GM18867 (cell line): ENCODE measurements at regions not wholly inside any gene's neighbourhood (a gene's known extent, or its start where the extent isn't known, plus 50 kb on each side); places are given as distances from the start of the nearest gene placed in this dataset.
"Not testable (repeated sequence)": the region's sequence is repeated elsewhere in the genome, so short reads cannot be mapped to it uniquely, and the experiment has no call there.

Experiments
- ATAC-seq: cut with Tn5 transposase; IDR thresholded peaks from one replicate; pipeline ENCODE4 v1.9.1; 2021; ENCODE audit warnings: mild to moderate bottlenecking, moderate library complexity; ENCODE audit not compliant: unreplicated experiment

DNA sequence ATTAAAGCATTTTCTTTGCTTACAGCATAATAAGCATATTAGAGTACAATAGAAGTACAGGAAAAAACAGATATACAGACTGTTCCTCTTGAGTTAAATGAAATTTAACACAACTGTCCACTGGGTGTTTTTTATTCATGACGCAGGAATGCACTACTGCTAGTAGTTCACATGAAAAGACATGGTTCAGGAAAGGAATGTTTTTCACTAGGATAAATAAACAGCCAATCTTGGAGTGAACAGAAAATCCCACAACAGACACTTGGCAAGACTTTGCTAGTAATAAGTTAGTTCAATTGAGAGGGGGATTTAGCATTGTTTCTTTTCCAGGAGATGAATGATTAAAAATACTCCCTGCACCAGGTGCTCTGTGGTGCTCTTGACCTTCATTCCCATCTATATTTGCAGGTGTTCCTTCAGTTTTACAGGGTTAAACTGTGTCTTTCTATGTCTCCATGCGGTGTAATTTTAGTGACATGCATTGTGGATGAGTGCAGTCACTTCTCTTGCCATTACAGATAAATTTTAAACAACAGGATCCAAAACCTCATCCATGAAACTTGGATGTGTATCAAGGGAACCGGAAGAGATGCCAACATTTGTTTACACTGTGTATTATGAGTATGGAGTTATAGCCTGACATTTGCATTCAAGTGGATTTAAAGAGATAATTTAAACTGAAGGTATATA is 796.6 kb downstream of the DSC3 start:
- ATAC-seq, result no peak

DNA sequence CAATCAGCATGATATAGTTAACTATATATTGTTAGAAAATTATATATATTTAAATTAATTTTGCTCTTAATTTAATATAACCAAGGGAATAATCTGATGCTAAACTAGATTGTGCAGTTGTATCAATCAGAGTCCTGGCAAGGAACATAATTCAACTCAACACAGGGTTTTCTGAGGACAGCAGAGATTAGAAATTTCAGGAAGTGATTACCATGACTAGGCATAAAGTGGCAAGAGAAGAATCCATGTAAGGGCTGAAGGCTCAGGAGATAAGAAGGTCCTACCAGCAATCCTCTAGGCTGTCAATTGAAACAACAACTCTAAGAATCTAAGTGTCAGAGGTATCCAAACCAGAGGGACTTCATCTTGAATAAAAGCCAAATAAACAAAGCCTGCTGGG is 807.8 kb downstream of the DSC3 start:
- no peak for ATAC-seq

DNA sequence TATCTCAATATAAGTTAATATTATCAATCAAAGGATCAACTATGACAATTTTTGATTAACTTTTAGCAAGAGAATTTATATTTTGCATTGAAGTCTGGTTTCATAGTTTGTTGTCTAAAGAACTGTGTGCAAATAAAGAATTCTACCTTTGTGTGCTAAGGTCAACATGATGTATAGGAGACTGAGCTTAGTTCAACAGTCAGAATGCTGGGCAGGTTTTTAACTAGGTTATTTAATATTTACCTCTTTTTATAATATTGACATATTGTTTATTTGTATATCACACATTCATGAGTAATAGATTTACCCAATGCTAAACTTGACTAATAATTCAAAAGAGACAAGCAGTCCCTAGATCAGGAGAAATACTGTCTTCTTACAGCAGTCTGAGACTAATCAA is 831.4 kb downstream of the DSC3 start:
- no peak for ATAC-seq

- ATAC-seq, result no peak
Observed at GRCh38 chr18:30208546-30208945, 834.0 kb downstream of the DSC3 start.

DNA sequence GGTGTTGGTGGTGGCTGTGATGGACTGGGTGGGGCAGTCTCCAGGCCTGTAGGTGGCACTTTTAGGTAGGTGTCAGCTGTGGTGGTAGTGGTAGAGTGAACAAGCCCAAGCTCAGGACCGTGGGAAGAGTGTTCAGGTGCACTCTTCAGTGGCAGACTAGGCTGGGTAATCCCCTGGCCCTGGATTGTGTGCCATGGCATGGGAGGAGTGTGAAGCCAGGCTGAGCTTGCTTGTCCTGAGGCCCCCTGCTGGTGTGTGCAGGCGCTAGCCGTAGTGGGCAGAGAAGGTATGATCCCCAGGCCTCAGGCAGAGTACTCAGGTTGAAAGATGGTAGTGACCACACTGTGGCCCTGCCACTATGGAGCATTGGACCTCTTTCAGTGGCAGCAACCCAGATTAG is 850.3 kb downstream of the DSC3 start:
- ATAC-seq, result no peak

- no peak for ATAC-seq
Observed at GRCh38 chr18:30186245-30186644, 856.3 kb downstream of the DSC3 start.

GRCh38 chr18:30177056-30177455 is 865.5 kb downstream of the DSC3 start:
- ATAC-seq, result no peak

- no peak for ATAC-seq
Observed at GRCh38 chr18:30175621-30176225, 866.8 kb downstream of the DSC3 start.

- no peak for ATAC-seq
Observed at GRCh38 chr18:30175061-30175574, 867.4 kb downstream of the DSC3 start.

DNA sequence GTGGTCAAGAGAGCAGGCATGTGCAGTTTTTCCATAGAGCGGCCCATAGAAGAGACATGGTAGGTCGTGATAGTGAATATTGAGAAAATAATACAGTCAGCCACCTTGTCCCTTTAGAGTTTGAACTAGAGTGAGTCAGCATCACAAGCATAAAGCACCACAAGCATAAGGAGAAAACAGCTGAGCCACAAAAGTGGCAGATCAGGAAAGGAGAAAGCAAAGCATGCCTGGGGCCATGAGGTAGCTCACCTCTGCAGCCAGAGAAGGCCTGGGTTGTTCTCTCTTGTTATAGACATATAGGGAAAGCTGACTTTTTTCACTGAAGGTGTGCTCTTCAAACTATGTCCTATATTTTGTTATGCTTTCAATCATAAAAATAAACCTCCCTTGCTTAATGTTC is 879.0 kb downstream of the DSC3 start:
- ATAC-seq, result no peak

- ATAC-seq, result no peak
Observed at GRCh38 chr18:30160124-30160523, 882.4 kb downstream of the DSC3 start.

- ATAC-seq, result no peak
Observed at GRCh38 chr18:30150586-30151250, 891.8 kb downstream of the DSC3 start.

DNA sequence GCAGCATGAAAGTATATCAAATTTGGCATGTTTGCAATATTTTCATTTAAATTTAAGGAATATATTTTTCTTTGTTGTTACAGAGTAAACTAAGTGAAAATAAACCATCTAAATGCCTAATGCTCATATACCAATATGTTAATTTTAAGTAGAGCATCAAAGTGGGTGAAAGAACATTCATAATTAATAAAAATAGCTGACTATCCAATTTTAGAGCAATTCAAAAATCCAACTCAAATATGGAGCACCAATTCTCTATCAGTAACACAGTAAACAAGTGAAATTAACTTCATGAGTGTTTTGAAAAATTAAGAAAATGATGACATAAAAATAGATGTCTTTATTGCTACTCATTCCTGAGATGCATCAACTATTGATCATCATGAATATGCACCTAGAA is 893.0 kb downstream of the DSC3 start:
- ATAC-seq, result no peak

DNA sequence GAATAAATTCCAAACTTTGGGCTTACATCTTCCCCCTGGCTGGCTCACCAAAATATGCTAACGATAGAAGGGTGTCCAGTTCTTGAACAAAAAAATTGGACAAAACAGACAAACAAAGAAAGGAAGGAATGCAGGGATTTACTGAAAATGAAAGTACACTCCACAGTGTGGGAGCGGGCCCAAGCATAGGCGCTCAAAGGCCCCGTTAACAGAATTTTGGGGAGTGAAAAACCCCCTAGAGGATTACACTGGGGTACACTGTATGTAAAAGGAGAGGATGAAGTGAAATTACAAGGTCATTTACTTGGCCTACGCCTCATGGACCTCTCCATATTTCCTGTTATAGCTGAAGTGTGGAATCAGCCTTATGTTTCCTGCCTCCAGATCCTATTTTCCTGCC is 899.7 kb downstream of the DSC3 start:
- no peak for ATAC-seq

DNA sequence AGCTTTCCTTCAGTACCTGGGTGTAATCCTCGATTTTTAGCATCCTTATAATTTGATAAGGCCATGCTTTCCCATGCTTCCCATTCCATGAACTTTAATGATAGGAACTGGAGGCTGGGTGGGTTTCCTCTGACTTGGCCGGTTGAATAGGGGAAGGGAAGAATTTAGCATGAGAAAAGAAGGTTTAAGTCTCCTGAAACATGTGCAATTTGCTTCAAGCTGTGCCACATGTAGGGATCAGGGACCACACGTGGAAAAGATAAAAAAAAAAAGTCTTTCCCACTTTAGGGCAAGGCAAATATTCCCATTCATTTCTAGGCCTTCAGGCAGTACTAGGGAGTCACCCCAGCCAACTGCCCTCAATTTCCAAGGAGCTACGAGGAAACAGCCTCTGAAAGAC is 900.3 kb downstream of the DSC3 start:
- ATAC-seq, result no peak

DNA sequence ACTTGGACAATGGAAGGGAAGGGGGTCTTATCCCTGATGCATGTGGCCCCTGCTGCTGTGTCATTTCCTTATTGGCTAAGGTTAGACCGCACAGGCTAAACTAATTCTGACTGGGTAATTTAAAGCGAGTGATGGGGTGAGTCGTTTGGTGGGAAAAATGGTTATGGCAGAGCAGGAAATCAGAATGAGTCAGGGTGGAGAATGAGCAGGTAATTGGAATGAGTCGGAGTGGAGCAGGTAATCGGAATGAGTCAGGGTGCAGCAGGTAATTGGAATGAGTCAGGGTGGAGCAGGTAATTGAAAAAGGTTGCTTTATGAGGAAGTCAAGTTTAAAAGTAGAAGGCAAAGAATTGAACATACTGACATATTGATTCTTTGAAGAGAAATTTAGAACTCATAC is 901.0 kb downstream of the DSC3 start:
- ATAC-seq, result not testable (repeated sequence)

DNA sequence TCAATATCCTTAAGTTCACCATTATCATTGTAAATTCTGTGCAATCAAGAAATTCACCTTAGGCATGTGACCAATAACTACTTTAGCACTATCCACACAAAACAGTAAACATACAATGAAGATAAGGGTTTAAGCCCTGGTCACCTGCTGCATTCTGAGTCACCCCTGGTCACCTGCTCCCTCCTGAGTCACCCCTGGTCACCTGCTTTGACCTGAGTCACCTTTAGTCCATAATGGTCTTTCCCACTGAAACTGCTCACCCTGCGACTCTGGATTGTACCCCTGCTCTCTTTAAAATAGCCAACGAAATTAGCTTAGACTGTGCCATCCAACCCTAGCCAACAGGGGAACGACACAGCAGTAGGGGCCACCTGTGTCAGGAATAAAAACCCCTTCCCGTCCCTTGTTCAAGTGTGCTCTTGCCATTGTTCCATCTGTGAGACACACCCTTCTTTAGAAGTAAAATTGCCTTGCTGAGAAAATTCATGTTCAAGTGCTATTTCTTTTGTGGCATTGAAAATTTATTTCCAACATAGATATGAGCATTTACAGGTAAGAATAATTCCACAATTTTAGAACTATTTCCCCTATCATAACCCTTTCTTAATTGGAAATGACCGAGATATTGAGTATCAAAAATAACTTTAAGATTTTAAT is 902.8 kb downstream of the DSC3 start:
- no peak for ATAC-seq

GRCh38 chr18:30135938-30136337 is 906.6 kb downstream of the DSC3 start:
- ATAC-seq, result no peak

DNA sequence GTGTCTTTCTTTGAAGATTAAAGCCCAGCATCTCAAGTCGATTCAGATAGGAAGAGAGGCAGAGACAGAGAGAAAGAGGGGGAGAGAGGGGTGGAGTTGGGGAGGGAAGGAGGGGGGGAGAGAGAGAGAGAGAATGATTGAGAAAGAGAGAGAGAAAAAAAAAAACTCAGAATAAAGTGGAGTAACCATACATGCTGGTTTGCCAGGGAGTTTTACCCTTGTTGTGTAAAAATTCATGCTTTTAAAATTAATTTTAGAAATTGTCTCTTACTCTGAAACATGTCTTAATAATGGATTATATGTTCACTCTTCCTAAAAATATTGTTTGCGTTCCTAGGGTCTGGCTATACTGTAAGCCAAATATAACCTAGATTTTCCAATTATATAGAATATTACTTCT is 908.5 kb downstream of the DSC3 start:
- no peak for ATAC-seq

DNA sequence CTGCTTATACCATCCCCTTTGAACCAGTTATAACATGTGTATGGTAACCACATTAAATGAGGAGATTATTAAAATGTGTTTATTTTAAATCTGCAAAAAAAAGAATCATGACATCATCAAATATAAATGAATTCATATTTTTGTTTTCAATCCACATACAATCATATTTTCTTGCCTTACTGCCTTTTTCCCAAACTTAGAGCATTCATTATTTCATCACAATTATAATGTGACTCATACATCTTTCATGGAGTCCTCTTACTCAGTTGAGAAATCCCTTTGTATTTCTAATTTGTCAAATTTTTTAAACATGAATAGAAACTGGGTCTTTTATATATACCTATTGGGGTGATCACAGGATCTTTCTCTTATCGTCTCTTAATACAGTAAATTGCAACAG is 909.6 kb downstream of the DSC3 start:
- no peak for ATAC-seq

DNA sequence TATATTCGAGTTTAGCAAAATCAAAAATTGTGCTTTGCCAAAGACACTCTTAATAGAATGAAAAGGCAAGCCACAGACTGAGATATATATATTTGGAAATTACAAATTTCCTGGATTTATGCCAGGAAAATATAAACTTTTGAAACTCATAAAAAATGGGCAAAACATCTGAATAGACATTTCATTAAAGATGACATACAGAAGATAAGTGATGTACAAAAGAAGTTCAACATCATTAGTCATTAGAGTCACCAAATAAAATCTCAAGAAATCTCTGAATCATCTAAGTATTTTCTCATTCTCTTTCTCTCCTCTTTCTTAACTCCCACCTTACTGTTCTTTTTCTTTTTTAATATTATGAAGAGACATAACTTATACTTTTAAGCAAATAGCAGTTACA is 921.1 kb downstream of the DSC3 start:
- ATAC-seq, result no peak

DNA sequence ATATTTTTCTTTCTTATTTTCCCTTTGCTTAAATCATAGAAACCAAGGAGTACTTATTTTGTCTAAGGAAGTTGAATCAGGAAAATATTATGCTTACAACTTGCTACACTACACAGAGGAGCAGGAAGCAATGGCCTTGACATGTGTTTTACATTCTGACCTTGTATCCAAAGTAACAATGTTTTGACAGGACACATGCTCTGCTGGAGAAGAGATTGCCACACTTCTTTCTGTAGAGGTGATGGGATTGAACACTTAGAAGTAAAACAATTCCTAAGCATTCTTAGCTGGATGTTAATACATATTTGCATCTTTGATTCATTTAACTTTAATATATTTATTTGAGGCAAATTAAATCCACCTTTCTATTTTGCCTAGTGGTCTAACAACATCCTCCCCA is 929.1 kb downstream of the DSC3 start:
- no peak for ATAC-seq
